C4-2B (cell line): ENCODE measurements at regions not wholly inside any gene's neighbourhood (a gene's known extent, or its start where the extent isn't known, plus 50 kb on each side); places are given as distances from the start of the nearest gene placed in this dataset.
"Not testable (repeated sequence)": the region's sequence is repeated elsewhere in the genome, so short reads cannot be mapped to it uniquely, and the experiment has no call there.

ENCODE experiments used
- ZFX ChIP-seq: fragments of 450-650 bp; IDR thresholded peaks from 2 replicates; pipeline ENCODE4 v1.6.1; 2017
- TF ChIP-seq, protein P1 (sequence below): fragments of 450-650 bp; conservative IDR thresholded peaks from 2 replicates; pipeline ENCODE4 v1.5.1; 2017; ENCODE audit warnings: mild to moderate bottlenecking

DNA sequence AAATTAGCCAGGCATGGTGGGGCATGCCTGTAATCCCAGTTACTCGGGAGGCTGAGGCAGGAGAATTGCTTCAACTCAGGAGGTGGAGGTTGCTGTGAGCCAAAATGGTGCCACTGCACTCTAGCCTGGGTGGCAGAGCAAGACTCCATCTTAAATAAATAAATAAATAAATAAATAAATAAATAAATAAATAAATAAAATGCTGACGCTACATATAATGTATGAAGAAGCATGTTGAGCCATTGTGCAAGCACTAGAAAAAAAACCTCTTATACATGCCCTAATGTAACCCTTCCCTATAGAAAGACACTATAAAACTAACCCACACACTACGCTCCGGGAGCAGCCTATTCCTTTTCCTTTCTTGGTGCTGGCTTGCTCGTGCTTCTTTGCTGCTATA is 262.3 kb upstream of the POU1F1 start:
- TF ChIP-seq, protein P1, sequence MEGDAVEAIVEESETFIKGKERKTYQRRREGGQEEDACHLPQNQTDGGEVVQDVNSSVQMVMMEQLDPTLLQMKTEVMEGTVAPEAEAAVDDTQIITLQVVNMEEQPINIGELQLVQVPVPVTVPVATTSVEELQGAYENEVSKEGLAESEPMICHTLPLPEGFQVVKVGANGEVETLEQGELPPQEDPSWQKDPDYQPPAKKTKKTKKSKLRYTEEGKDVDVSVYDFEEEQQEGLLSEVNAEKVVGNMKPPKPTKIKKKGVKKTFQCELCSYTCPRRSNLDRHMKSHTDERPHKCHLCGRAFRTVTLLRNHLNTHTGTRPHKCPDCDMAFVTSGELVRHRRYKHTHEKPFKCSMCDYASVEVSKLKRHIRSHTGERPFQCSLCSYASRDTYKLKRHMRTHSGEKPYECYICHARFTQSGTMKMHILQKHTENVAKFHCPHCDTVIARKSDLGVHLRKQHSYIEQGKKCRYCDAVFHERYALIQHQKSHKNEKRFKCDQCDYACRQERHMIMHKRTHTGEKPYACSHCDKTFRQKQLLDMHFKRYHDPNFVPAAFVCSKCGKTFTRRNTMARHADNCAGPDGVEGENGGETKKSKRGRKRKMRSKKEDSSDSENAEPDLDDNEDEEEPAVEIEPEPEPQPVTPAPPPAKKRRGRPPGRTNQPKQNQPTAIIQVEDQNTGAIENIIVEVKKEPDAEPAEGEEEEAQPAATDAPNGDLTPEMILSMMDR = not testable (repeated sequence)
- TF ChIP-seq ZFX = not testable (repeated sequence)
